Activated CD8-positive, alpha-beta memory T cell treated with anti-CD3 and anti-CD28 coated beads, Interleukin-2, amount 50 U/mL, for 48 hours (primary cell): ENCODE measurements at regions not wholly inside any gene's neighbourhood (a gene's known extent, or its start where the extent isn't known, plus 50 kb on each side); places are given as distances from the start of the nearest gene placed in this dataset.

ENCODE experiments used
- DNase-seq: peaks from one replicate; pipeline ENCODE4 v3.0.0-alpha.2; 2020

GRCh38 chr17:56011406-56012131 lies 141.7 kb upstream of the ANKFN1 start:
- no peak for DNase-seq

- DNase-seq = no peak
Observed at GRCh38 chr17:56018211-56018610, 135.1 kb upstream of the ANKFN1 start.

GRCh38 chr17:56020369-56020768 lies 132.9 kb upstream of the ANKFN1 start:
- DNase-seq = no peak

- DNase-seq = no peak
Observed at GRCh38 chr17:56021681-56022190, 131.5 kb upstream of the ANKFN1 start.

GRCh38 chr17:56023851-56024250 lies 129.4 kb upstream of the ANKFN1 start:
- no peak for DNase-seq

GRCh38 chr17:56026915-56027314 lies 126.4 kb upstream of the ANKFN1 start:
- DNase-seq = no peak

- no peak for DNase-seq
Observed at GRCh38 chr17:56028837-56029236, 124.4 kb upstream of the ANKFN1 start.

GRCh38 chr17:56030009-56030624 lies 123.2 kb upstream of the ANKFN1 start:
- no peak for DNase-seq

GRCh38 chr17:56031636-56032035 lies 121.6 kb upstream of the ANKFN1 start:
- no peak for DNase-seq

- DNase-seq = no peak
Observed at GRCh38 chr17:56034197-56034635, 119.1 kb upstream of the ANKFN1 start.

GRCh38 chr17:56038131-56038530 lies 115.1 kb upstream of the ANKFN1 start:
- no peak for DNase-seq

- no peak for DNase-seq
Observed at GRCh38 chr17:56045872-56046271, 107.4 kb upstream of the ANKFN1 start.

- no peak for DNase-seq
Observed at GRCh38 chr17:56047331-56047730, 105.9 kb upstream of the ANKFN1 start.

- DNase-seq = no peak
Observed at GRCh38 chr17:56057869-56058268, 95.4 kb upstream of the ANKFN1 start.

- no peak for DNase-seq
Observed at GRCh38 chr17:56064506-56064905, 88.8 kb upstream of the ANKFN1 start.

GRCh38 chr17:56074361-56074890 lies 78.8 kb upstream of the ANKFN1 start:
- no peak for DNase-seq

GRCh38 chr17:56076980-56077379 lies 76.3 kb upstream of the ANKFN1 start:
- DNase-seq = no peak

- no peak for DNase-seq
Observed at GRCh38 chr17:56083475-56083874, 69.8 kb upstream of the ANKFN1 start.

GRCh38 chr17:56085576-56086267 lies 67.6 kb upstream of the ANKFN1 start:
- no peak for DNase-seq

GRCh38 chr17:56087199-56087598 lies 66.1 kb upstream of the ANKFN1 start:
- no peak for DNase-seq

- DNase-seq = no peak
Observed at GRCh38 chr17:56096026-56096810, 57.1 kb upstream of the ANKFN1 start.

- DNase-seq = no peak
Observed at GRCh38 chr17:56098746-56099145, 54.5 kb upstream of the ANKFN1 start.

- no peak for DNase-seq
Observed at GRCh38 chr17:56099649-56100048, 53.6 kb upstream of the ANKFN1 start.
